Memory B cell (primary cell): ENCODE measurements at regions not wholly inside any gene's neighbourhood (a gene's known extent, or its start where the extent isn't known, plus 50 kb on each side); places are given as distances from the start of the nearest gene placed in this dataset.

Experiments
- ATAC-seq: fragments of 150-1000 bp; cut with Tn5 transposase; 2 replicates; pipeline ENCODE4 v1.10.0; 2021; ENCODE audit warnings: low read depth, mild to moderate bottlenecking, moderate library complexity
- DNase-seq, 2 donors: peaks; one replicate each; pipeline ENCODE4 v3.0.0; 2022; ENCODE audit warnings: low spot score in 2 of 2
- H3K27ac Mint-ChIP-seq: one replicate; pipeline ENCODE4 v1.8.0; 2022; ENCODE audit warnings: mild to moderate bottlenecking, moderate library complexity, mixed read lengths
- H3K27me3 Mint-ChIP-seq: one replicate; pipeline ENCODE4 v1.8.0; 2022; ENCODE audit warnings: mixed read lengths
- H3K36me3 Mint-ChIP-seq: one replicate; pipeline ENCODE4 v1.8.0; 2022; ENCODE audit warnings: mild to moderate bottlenecking, mixed read lengths
- H3K4me1 Mint-ChIP-seq: one replicate; pipeline ENCODE4 v1.8.0; 2022; ENCODE audit warnings: mixed read lengths
- H3K4me3 Mint-ChIP-seq: one replicate; pipeline ENCODE4 v1.8.0; 2022; ENCODE audit warnings: mild to moderate bottlenecking, moderate library complexity, mixed read lengths
- H3K9me3 Mint-ChIP-seq: one replicate; pipeline ENCODE4 v1.8.0; 2022; ENCODE audit warnings: mixed read lengths

- Mint-ChIP-seq H3K27ac (no peak overlapping the region), H3K4me3 (no peak overlapping the region), H3K27me3 (peaks cover 4% of the 10 kb centered on the region), H3K36me3 (peaks cover 3% of the 10 kb centered on the region), H3K9me3 (no peaks in the 10 kb centered on the region), H3K4me1 (peaks cover 4% of the 10 kb centered on the region)
- no peak for DNase-seq
- ATAC-seq, result no peak
Measured at GRCh38 chr3:194826594-194826993, 140.9 kb downstream of the FAM43A start.

- H3K9me3 Mint-ChIP-seq, result no peaks in the 10 kb centered on the region
- H3K36me3 Mint-ChIP-seq, result peaks cover 3% of the 10 kb centered on the region
- no peak for DNase-seq
- H3K4me1 Mint-ChIP-seq, result peaks cover 4% of the 10 kb centered on the region
- no peak for ATAC-seq
- peaks cover 4% of the 10 kb centered on the region for H3K27me3 Mint-ChIP-seq
- no peak overlapping the region for H3K4me3 Mint-ChIP-seq
- H3K27ac Mint-ChIP-seq, result no peak overlapping the region
Measured at GRCh38 chr3:194827486-194827885, 141.8 kb downstream of the FAM43A start.

- Mint-ChIP-seq H3K36me3 (peaks cover 3% of the 10 kb centered on the region), H3K27me3 (peaks cover 4% of the 10 kb centered on the region), H3K27ac (no peak overlapping the region), H3K4me1 (peaks cover 4% of the 10 kb centered on the region), H3K9me3 (no peaks in the 10 kb centered on the region), H3K4me3 (no peak overlapping the region)
- ATAC-seq (no peak), DNase-seq (no peak)
Measured at GRCh38 chr3:194828116-194828515, 142.4 kb downstream of the FAM43A start.

- H3K9me3 Mint-ChIP-seq, result no peaks in the 10 kb centered on the region
- no peak overlapping the region for H3K27ac Mint-ChIP-seq
- DNase-seq, result no peak
- H3K4me3 Mint-ChIP-seq, result no peak overlapping the region
- H3K4me1 Mint-ChIP-seq, result no peaks in the 10 kb centered on the region
- H3K36me3 Mint-ChIP-seq, result peaks cover 3% of the 10 kb centered on the region
- H3K27me3 Mint-ChIP-seq, result peaks cover 2% of the 10 kb centered on the region
- ATAC-seq, result no peak
Measured at GRCh38 chr3:194828926-194829325, 143.2 kb downstream of the FAM43A start.

GRCh38 chr3:194830401-194830800 is 144.7 kb downstream of the FAM43A start:
- Mint-ChIP-seq H3K4me1 (no peaks in the 10 kb centered on the region), H3K4me3 (no peak overlapping the region), H3K27me3 (no peaks in the 10 kb centered on the region), H3K36me3 (peaks cover 3% of the 10 kb centered on the region), H3K27ac (no peak overlapping the region), H3K9me3 (no peaks in the 10 kb centered on the region)
- DNase-seq (no peak), ATAC-seq (no peak)

- H3K4me3 Mint-ChIP-seq, result no peak overlapping the region
- ATAC-seq (no peak), DNase-seq (no peak)
- H3K27me3 Mint-ChIP-seq, result no peaks in the 10 kb centered on the region
- no peaks in the 10 kb centered on the region for H3K4me1 Mint-ChIP-seq
- H3K27ac Mint-ChIP-seq, result no peak overlapping the region
- H3K36me3 Mint-ChIP-seq, result peaks cover 3% of the 10 kb centered on the region
- H3K9me3 Mint-ChIP-seq, result no peaks in the 10 kb centered on the region
Measured at GRCh38 chr3:194830978-194831377, 145.3 kb downstream of the FAM43A start.

- ATAC-seq (no peak), DNase-seq (no peak)
- H3K36me3 Mint-ChIP-seq, result peaks cover 3% of the 10 kb centered on the region
- H3K4me1 Mint-ChIP-seq, result no peaks in the 10 kb centered on the region
- no peaks in the 10 kb centered on the region for H3K9me3 Mint-ChIP-seq
- no peaks in the 10 kb centered on the region for H3K27me3 Mint-ChIP-seq
- no peak overlapping the region for H3K27ac Mint-ChIP-seq
- H3K4me3 Mint-ChIP-seq, result no peak overlapping the region
Measured at GRCh38 chr3:194832346-194833104, 146.8 kb downstream of the FAM43A start.

- no peak for DNase-seq
- H3K9me3 Mint-ChIP-seq, result no peaks in the 10 kb centered on the region
- H3K4me3 Mint-ChIP-seq, result no peak overlapping the region
- H3K36me3 Mint-ChIP-seq, result peaks cover 3% of the 10 kb centered on the region
- ATAC-seq, result no peak
- H3K4me1 Mint-ChIP-seq, result no peaks in the 10 kb centered on the region
- no peaks in the 10 kb centered on the region for H3K27me3 Mint-ChIP-seq
- H3K27ac Mint-ChIP-seq, result no peak overlapping the region
Measured at GRCh38 chr3:194833114-194833910, 147.6 kb downstream of the FAM43A start.

- no peak overlapping the region for H3K27ac Mint-ChIP-seq
- H3K4me3 Mint-ChIP-seq, result no peak overlapping the region
- H3K4me1 Mint-ChIP-seq, result no peaks in the 10 kb centered on the region
- H3K9me3 Mint-ChIP-seq, result no peaks in the 10 kb centered on the region
- H3K36me3 Mint-ChIP-seq, result no peaks in the 10 kb centered on the region
- ATAC-seq, result no peak
- no peak for DNase-seq
- H3K27me3 Mint-ChIP-seq, result no peaks in the 10 kb centered on the region
Measured at GRCh38 chr3:194836661-194837060, 151.0 kb downstream of the FAM43A start.

GRCh38 chr3:194837457-194838127 is 151.9 kb downstream of the FAM43A start:
- H3K36me3 Mint-ChIP-seq, result no peaks in the 10 kb centered on the region
- H3K27me3 Mint-ChIP-seq, result no peaks in the 10 kb centered on the region
- no peak overlapping the region for H3K27ac Mint-ChIP-seq
- no peak overlapping the region for H3K4me3 Mint-ChIP-seq
- no peak for ATAC-seq
- no peak for DNase-seq
- H3K9me3 Mint-ChIP-seq, result no peaks in the 10 kb centered on the region
- H3K4me1 Mint-ChIP-seq, result no peaks in the 10 kb centered on the region

GRCh38 chr3:194838236-194838635 is 152.6 kb downstream of the FAM43A start:
- no peak for DNase-seq
- ATAC-seq, result no peak
- no peaks in the 10 kb centered on the region for H3K9me3 Mint-ChIP-seq
- H3K4me3 Mint-ChIP-seq, result no peak overlapping the region
- H3K27ac Mint-ChIP-seq, result no peak overlapping the region
- no peaks in the 10 kb centered on the region for H3K27me3 Mint-ChIP-seq
- H3K36me3 Mint-ChIP-seq, result no peaks in the 10 kb centered on the region
- no peaks in the 10 kb centered on the region for H3K4me1 Mint-ChIP-seq

GRCh38 chr3:194840661-194841514 is 155.2 kb downstream of the FAM43A start:
- H3K27ac Mint-ChIP-seq, result no peak overlapping the region
- peaks cover 3% of the 10 kb centered on the region for H3K9me3 Mint-ChIP-seq
- no peaks in the 10 kb centered on the region for H3K27me3 Mint-ChIP-seq
- peaks cover 5% of the 10 kb centered on the region for H3K4me1 Mint-ChIP-seq
- ATAC-seq (no peak), DNase-seq (no peak)
- no peaks in the 10 kb centered on the region for H3K36me3 Mint-ChIP-seq
- no peak overlapping the region for H3K4me3 Mint-ChIP-seq

GRCh38 chr3:194841515-194841841 is 155.8 kb downstream of the FAM43A start:
- ATAC-seq (no peak), DNase-seq (no peak)
- H3K4me3 Mint-ChIP-seq, result no peak overlapping the region
- no peaks in the 10 kb centered on the region for H3K36me3 Mint-ChIP-seq
- peaks cover 3% of the 10 kb centered on the region for H3K9me3 Mint-ChIP-seq
- no peak overlapping the region for H3K27ac Mint-ChIP-seq
- H3K27me3 Mint-ChIP-seq, result no peaks in the 10 kb centered on the region
- H3K4me1 Mint-ChIP-seq, result peaks cover 7% of the 10 kb centered on the region

GRCh38 chr3:194843556-194843955 is 157.9 kb downstream of the FAM43A start:
- H3K4me1 Mint-ChIP-seq, result peaks cover 7% of the 10 kb centered on the region
- H3K36me3 Mint-ChIP-seq, result no peaks in the 10 kb centered on the region
- no peak overlapping the region for H3K4me3 Mint-ChIP-seq
- H3K27me3 Mint-ChIP-seq, result no peaks in the 10 kb centered on the region
- H3K9me3 Mint-ChIP-seq, result peaks cover 3% of the 10 kb centered on the region
- no peak for ATAC-seq
- no peak overlapping the region for H3K27ac Mint-ChIP-seq
- no peak for DNase-seq
